Progenitor cell of endocrine pancreas (in vitro differentiated cells): ENCODE measurements at regions not wholly inside any gene's neighbourhood (a gene's known extent, or its start where the extent isn't known, plus 50 kb on each side); places are given as distances from the start of the nearest gene placed in this dataset.
A peak's percentile ranks its signal among the peaks of the same experiment; 100 is the strongest.

Experiments
- DNase-seq: peaks from one replicate; pipeline ENCODE4 v3.0.0; 2021; ENCODE audit warnings: low spot score; ENCODE audit not compliant: unreplicated experiment
- H3K27ac Mint-ChIP-seq: 2 replicates; pipeline ENCODE4 v1.8.0; 2021; ENCODE audit warnings: mild to moderate bottlenecking, moderate library complexity, mixed read lengths
- H3K27me3 Mint-ChIP-seq: 2 replicates; pipeline ENCODE4 v1.8.0; 2021; ENCODE audit warnings: mixed read lengths
- H3K36me3 Mint-ChIP-seq: 2 replicates; pipeline ENCODE4 v1.8.0; 2022; ENCODE audit warnings: mixed read lengths; ENCODE audit not compliant: insufficient read depth
- H3K4me1 Mint-ChIP-seq: 2 replicates; pipeline ENCODE4 v1.8.0; 2021; ENCODE audit warnings: low read depth, mixed read lengths
- H3K4me3 Mint-ChIP-seq: 2 replicates; pipeline ENCODE4 v1.8.0; 2021; ENCODE audit warnings: low read depth, mild to moderate bottlenecking, moderate library complexity, mixed read lengths
- H3K9me3 Mint-ChIP-seq: 2 replicates; pipeline ENCODE4 v1.8.0; 2021; ENCODE audit warnings: low read depth, mixed read lengths
- TF ChIP-seq, protein P1 (sequence below): fragments of 200-600 bp; sonication (generic); IDR thresholded peaks from one replicate; pipeline ENCODE4 v1.5.0; 2021; ENCODE audit warnings: antibody characterized with exemption, mild to moderate bottlenecking; ENCODE audit not compliant: unreplicated experiment

DNA sequence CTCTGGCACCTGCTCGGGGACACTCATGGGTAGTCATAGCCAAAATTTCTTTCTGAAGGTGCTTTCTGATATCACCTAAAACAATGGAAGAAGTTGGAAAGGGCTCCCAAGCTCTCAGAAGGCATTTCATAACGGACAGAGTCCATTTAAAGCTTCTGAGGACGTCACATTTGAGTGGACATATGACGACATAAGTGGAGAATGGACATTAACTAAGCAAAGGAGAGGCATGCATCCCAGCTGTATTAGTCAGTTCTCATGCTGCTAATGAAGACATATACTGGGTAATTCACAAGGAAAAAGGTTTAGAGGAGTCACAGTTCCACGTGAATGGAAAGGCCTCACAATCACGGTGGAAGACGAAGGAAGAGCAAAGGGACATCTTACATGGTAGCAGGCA lies 260.2 kb upstream of the DYNLRB2 start:
- Mint-ChIP-seq H3K27ac (no peak overlapping the region), H3K4me3 (no peak overlapping the region), H3K27me3 (peaks cover 4% of the 10 kb centered on the region), H3K4me1 (no peaks in the 10 kb centered on the region), H3K9me3 (peaks cover 9% of the 10 kb centered on the region), H3K36me3 (no peaks in the 10 kb centered on the region)
- no peak for DNase-seq
- TF ChIP-seq, protein P1, sequence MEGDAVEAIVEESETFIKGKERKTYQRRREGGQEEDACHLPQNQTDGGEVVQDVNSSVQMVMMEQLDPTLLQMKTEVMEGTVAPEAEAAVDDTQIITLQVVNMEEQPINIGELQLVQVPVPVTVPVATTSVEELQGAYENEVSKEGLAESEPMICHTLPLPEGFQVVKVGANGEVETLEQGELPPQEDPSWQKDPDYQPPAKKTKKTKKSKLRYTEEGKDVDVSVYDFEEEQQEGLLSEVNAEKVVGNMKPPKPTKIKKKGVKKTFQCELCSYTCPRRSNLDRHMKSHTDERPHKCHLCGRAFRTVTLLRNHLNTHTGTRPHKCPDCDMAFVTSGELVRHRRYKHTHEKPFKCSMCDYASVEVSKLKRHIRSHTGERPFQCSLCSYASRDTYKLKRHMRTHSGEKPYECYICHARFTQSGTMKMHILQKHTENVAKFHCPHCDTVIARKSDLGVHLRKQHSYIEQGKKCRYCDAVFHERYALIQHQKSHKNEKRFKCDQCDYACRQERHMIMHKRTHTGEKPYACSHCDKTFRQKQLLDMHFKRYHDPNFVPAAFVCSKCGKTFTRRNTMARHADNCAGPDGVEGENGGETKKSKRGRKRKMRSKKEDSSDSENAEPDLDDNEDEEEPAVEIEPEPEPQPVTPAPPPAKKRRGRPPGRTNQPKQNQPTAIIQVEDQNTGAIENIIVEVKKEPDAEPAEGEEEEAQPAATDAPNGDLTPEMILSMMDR, result no peak

DNA sequence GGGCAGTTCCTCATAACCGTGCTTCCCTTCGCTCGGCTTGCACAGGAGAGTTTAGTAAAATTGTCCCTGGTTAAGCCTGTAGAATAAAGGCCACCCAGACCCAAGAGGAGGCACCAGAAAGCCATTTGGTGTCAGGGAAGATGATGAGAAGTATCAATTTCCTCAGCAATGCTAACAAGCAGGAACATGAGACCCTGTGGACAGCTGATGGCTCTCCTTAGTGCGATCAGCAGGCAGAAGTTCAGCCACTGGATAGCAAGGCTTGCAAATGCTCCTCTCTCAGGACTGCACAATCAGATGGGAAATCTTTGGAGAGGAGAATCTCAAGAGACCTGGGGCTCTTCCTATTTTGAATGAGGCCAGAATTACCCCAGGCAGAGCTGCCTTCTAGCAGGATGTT lies 261.1 kb upstream of the DYNLRB2 start:
- Mint-ChIP-seq H3K4me3 (no peak overlapping the region), H3K36me3 (no peaks in the 10 kb centered on the region), H3K27me3 (peaks cover 4% of the 10 kb centered on the region), H3K27ac (no peak overlapping the region), H3K4me1 (no peaks in the 10 kb centered on the region), H3K9me3 (peaks cover 9% of the 10 kb centered on the region)
- TF ChIP-seq, protein P1, result no peak
- DNase-seq, result no peak

- Mint-ChIP-seq H3K4me1 (no peaks in the 10 kb centered on the region), H3K36me3 (no peaks in the 10 kb centered on the region), H3K4me3 (no peak overlapping the region), H3K9me3 (no peaks in the 10 kb centered on the region), H3K27ac (no peak overlapping the region), H3K27me3 (peaks cover 6% of the 10 kb centered on the region)
- no peak for DNase-seq
- TF ChIP-seq, protein P1, result peak; percentile 27
These were observed 263.6 kb upstream of the DYNLRB2 start for GRCh38 chr16:80277182-80277581.

GRCh38 chr16:80274576-80275191 lies 266.1 kb upstream of the DYNLRB2 start:
- no peaks in the 10 kb centered on the region for H3K4me1 Mint-ChIP-seq
- TF ChIP-seq, protein P1, result no peak
- H3K36me3 Mint-ChIP-seq, result no peaks in the 10 kb centered on the region
- H3K9me3 Mint-ChIP-seq, result no peaks in the 10 kb centered on the region
- peaks cover 9% of the 10 kb centered on the region for H3K27me3 Mint-ChIP-seq
- H3K27ac Mint-ChIP-seq, result no peak overlapping the region
- DNase-seq, result no peak
- H3K4me3 Mint-ChIP-seq, result no peak overlapping the region

DNA sequence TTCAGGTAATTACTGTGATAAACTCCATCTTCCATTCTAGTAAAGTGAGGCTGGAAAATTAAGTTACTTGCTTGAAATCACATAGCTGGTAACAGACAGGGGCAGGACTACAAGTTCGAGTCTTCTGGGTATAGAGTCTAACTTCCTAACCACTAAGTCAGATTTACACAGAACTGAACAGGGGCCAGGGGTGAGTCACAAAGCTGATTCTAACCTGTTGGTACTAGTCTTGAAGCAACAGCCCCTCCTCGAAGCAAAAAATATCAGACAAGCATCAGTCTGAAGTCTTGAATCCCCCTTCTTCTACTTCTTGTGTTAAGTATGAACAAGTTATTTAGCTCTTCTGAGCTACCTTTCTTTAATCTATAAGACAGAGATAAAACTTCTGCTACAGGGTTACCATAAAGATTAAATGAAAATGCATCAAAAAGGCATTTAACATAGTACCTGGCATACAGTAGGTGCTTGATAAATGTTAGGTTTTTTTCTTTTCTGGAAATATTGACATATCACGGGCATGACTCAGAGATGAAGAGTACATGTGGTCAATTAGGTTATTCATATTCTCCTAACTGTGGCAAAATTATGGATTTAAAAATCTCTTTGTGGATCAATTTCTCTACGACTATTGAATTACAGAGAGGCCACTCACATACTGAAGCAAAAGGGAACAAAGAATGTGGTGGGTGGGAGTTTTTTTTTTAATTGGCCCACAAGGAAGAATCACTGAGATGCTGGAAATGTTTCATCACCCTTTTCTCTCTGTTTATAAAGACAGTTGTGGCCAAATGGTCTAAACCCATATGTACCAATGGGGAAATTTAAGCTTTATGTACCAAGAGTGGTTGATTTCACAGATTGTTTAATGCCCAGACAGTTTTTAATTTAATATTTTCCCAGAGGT lies 266.9 kb upstream of the DYNLRB2 start:
- peaks cover 9% of the 10 kb centered on the region for H3K27me3 Mint-ChIP-seq
- H3K4me3 Mint-ChIP-seq, result no peak overlapping the region
- H3K27ac Mint-ChIP-seq, result peak overlapping the region; percentile 46
- no peaks in the 10 kb centered on the region for H3K4me1 Mint-ChIP-seq
- no peaks in the 10 kb centered on the region for H3K9me3 Mint-ChIP-seq
- TF ChIP-seq, protein P1, result no peak
- no peaks in the 10 kb centered on the region for H3K36me3 Mint-ChIP-seq
- DNase-seq, result no peak
